ENCODE measurements at regions not wholly inside any gene's neighbourhood (a gene's known extent, or its start where the extent isn't known, plus 50 kb on each side); places are given as distances from the start of the nearest gene placed in this dataset.

GRCh38 chr18:72107647-72108383 is 436.3 kb downstream of the CBLN2 start:
- TF ChIP-seq CTCF (IDR thresholded peaks at IDR 0.05; ENCODE audit: extremely low read depth, missing control alignments): no peak
- no peak for DNase-seq (ENCODE audit: low spot score)

- DNase-seq (ENCODE audit: low spot score): no peak
- no peak for TF ChIP-seq CTCF (IDR thresholded peaks at IDR 0.05; ENCODE audit: extremely low read depth, missing control alignments)
Measured at GRCh38 chr18:72104851-72105250, 439.3 kb downstream of the CBLN2 start.

- TF ChIP-seq CTCF (IDR thresholded peaks at IDR 0.05; ENCODE audit: extremely low read depth, missing control alignments): no peak
- no peak for DNase-seq (ENCODE audit: low spot score)
Measured at GRCh38 chr18:72102412-72102811, 441.7 kb downstream of the CBLN2 start.

GRCh38 chr18:72100465-72101004 is 443.6 kb downstream of the CBLN2 start:
- no peak for TF ChIP-seq CTCF (IDR thresholded peaks at IDR 0.05; ENCODE audit: extremely low read depth, missing control alignments)
- no peak for DNase-seq (ENCODE audit: low spot score)

GRCh38 chr18:72091369-72091768 is 452.8 kb downstream of the CBLN2 start:
- DNase-seq (ENCODE audit: low spot score): no peak
- TF ChIP-seq CTCF (IDR thresholded peaks at IDR 0.05; ENCODE audit: extremely low read depth, missing control alignments): no peak

GRCh38 chr18:72089432-72089831 is 454.7 kb downstream of the CBLN2 start:
- TF ChIP-seq CTCF (IDR thresholded peaks at IDR 0.05; ENCODE audit: extremely low read depth, missing control alignments): no peak

GRCh38 chr18:72086421-72086820 is 457.7 kb downstream of the CBLN2 start:
- TF ChIP-seq CTCF (IDR thresholded peaks at IDR 0.05; ENCODE audit: extremely low read depth, missing control alignments): no peak

More at GRCh38 chr18:72089432-72089831, 454.7 kb downstream of the CBLN2 start:
- DNase-seq (ENCODE audit: low spot score): no peak

More at GRCh38 chr18:72086421-72086820, 457.7 kb downstream of the CBLN2 start:
- no peak for DNase-seq (ENCODE audit: low spot score)
